Loucy (cell line): ENCODE measurements at regions not wholly inside any gene's neighbourhood (a gene's known extent, or its start where the extent isn't known, plus 50 kb on each side); places are given as distances from the start of the nearest gene placed in this dataset.

Experiments used
- H2AFZ ChIP-seq: fragments of 200-600 bp; sonication (generic); 2 replicates; pipeline ENCODE4 v1.6.0; 2016; ENCODE audit warnings: antibody characterized with exemption, mild to moderate bottlenecking, low read length, moderate library complexity
- H3F3A ChIP-seq: fragments of 200-600 bp; 2 replicates; pipeline ENCODE4 v1.6.0; 2016; ENCODE audit warnings: antibody characterized with exemption, low read depth, mild to moderate bottlenecking
- H3K27me3 ChIP-seq: fragments of 200-600 bp; sonication (generic); 2 replicates; pipeline ENCODE4 v1.6.1; 2014; ENCODE audit warnings: low read length, mild to moderate bottlenecking; ENCODE audit not compliant: insufficient read depth, poor library complexity, severe bottlenecking
- H3K36me3 ChIP-seq: fragments of 200-600 bp; sonication (generic); 2 replicates; pipeline ENCODE4 v1.6.1; 2016; ENCODE audit warnings: low read length; ENCODE audit not compliant: insufficient read depth
- H3K4me1 ChIP-seq: fragments of 200-600 bp; sonication (generic); 2 replicates; pipeline ENCODE4 v1.5.1; 2014; ENCODE audit warnings: low read length, mild to moderate bottlenecking; ENCODE audit not compliant: insufficient read depth, poor library complexity, severe bottlenecking
- H3K4me2 ChIP-seq: fragments of 200-600 bp; sonication (generic); 2 replicates; pipeline ENCODE4 v1.6.0; 2014; ENCODE audit warnings: antibody characterized with exemption, low read length, low read depth, mild to moderate bottlenecking; ENCODE audit not compliant: poor library complexity, severe bottlenecking
- H3K4me3 ChIP-seq: fragments of 200-600 bp; sonication (generic); 2 replicates; pipeline ENCODE4 v1.5.1; 2014; ENCODE audit warnings: low read length, mild to moderate bottlenecking, mixed read lengths; ENCODE audit not compliant: poor library complexity, severe bottlenecking
- H3K79me2 ChIP-seq: fragments of 200-600 bp; sonication (generic); 2 replicates; pipeline ENCODE4 v1.6.1; 2014; ENCODE audit warnings: low read length; ENCODE audit not compliant: insufficient read depth
- H3K9ac ChIP-seq: fragments of 200-600 bp; sonication (generic); 2 replicates; pipeline ENCODE4 v1.6.0; 2014; ENCODE audit warnings: mild to moderate bottlenecking, low read depth, low read length, moderate library complexity; ENCODE audit not compliant: poor library complexity, severe bottlenecking
- H3K9me2 ChIP-seq: fragments of 200-600 bp; sonication (generic); replicated peaks from 2 replicates; pipeline ENCODE4 v1.6.1; 2016; ENCODE audit warnings: low read depth, low read length, mixed read lengths
- H3K9me3 ChIP-seq: fragments of 200-600 bp; sonication (generic); 2 replicates; pipeline ENCODE4 v1.6.1; 2014; ENCODE audit warnings: mild to moderate bottlenecking, antibody characterized with exemption, low read length, low read depth; ENCODE audit not compliant: insufficient read depth
- H4K20me1 ChIP-seq: fragments of 200-600 bp; sonication (generic); 2 replicates; pipeline ENCODE4 v1.6.0; 2014; ENCODE audit warnings: antibody characterized with exemption, low read length, mild to moderate bottlenecking; ENCODE audit not compliant: insufficient read depth, poor library complexity, severe bottlenecking
- CTCF ChIP-seq: fragments of 200-600 bp; sonication (generic); conservative IDR thresholded peaks from 2 replicates; pipeline ENCODE4 v1.5.1; 2014; ENCODE audit warnings: mild to moderate bottlenecking, antibody characterized with exemption, low read length
- EZH2phosphoT487 ChIP-seq: fragments of 200-600 bp; IDR thresholded peaks from 2 replicates; pipeline ENCODE4 v1.6.1; 2018; ENCODE audit warnings: antibody characterized with exemption, mild to moderate bottlenecking, moderate library complexity, borderline replicate concordance

- Histone ChIP-seq H3K9me2 (no peaks in the 10 kb centered on the region), H3K4me2 (no peak overlapping the region), H4K20me1 (no peaks in the 10 kb centered on the region), H3K4me3 (no peak overlapping the region), H2AFZ (no peak overlapping the region), H3K4me1 (no peaks in the 10 kb centered on the region), H3K9ac (no peak overlapping the region), H3K27me3 (no peaks in the 10 kb centered on the region), H3F3A (no peaks in the 10 kb centered on the region), H3K79me2 (no peaks in the 10 kb centered on the region), H3K9me3 (no peaks in the 10 kb centered on the region), H3K36me3 (no peaks in the 10 kb centered on the region)
- TF ChIP-seq EZH2phosphoT487 (no peak), CTCF (no peak)
Measured at GRCh38 chr3:117408811-117409210, 699.2 kb downstream of the TUSC7 start.

DNA sequence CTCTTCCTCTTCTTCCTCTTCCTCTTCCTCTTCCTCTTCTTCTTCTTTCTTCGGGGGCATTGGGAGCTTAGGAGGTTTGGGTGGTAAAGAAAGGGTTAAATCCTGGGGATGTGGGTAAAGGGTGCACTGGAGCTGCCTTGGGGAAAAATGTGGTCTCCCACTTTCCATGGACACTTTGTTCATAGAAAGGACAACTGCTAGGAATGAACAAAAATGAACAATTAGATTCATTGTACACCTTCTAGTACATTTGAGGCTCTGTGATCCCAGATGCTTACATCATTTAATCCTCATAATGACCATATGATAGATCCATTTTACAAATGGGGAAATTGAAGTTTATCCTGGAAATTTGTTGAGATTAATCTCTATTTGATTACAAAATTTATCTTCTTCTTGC is 699.7 kb downstream of the TUSC7 start:
- Histone ChIP-seq H3K27me3 (no peaks in the 10 kb centered on the region), H3K9me2 (no peaks in the 10 kb centered on the region), H3K4me2 (no peak overlapping the region), H3K36me3 (no peaks in the 10 kb centered on the region), H3K4me1 (no peaks in the 10 kb centered on the region), H3F3A (no peaks in the 10 kb centered on the region), H3K79me2 (no peaks in the 10 kb centered on the region), H3K4me3 (no peak overlapping the region), H3K9me3 (no peaks in the 10 kb centered on the region), H3K9ac (no peak overlapping the region), H4K20me1 (no peaks in the 10 kb centered on the region), H2AFZ (no peak overlapping the region)
- TF ChIP-seq CTCF (no peak), EZH2phosphoT487 (no peak)

DNA sequence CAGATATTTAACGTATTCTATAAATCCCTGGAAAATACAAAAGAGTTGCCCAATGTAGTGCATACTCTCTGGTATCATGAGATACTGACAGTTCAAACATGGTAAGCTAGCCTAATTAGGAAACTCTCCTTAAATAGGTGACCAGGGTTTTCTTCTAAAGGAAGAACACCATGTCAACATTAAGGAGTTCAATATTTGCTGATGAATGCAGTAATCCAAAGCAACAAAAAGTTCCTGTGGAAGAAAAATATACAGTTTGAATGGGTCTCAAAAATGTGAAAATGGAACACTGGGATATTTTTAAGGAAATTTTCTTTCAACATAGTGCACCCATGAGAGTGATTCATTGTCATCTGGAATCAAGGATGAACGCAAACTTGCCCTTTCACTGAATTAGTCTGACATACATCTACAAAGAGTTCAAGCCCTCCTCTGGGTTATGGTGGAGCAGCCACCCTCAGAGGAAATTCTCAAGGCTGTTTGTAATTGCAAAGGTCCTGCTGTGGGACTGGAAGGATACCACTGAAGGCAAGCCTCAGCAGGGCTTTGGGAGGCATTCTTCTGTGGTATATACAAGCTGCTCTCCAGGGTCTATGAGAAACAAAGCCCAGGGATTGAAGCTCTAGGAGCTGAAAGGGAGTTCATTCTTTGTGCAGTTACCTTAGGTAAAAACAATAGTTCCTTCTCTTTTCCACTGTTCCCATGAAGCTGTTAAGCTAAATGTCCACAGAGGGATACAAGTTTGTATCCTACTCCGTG is 700.3 kb downstream of the TUSC7 start:
- H3K27me3 ChIP-seq = no peaks in the 10 kb centered on the region
- no peaks in the 10 kb centered on the region for H3K79me2 ChIP-seq
- H3K9me2 ChIP-seq = no peaks in the 10 kb centered on the region
- no peak overlapping the region for H2AFZ ChIP-seq
- no peak overlapping the region for H3K4me3 ChIP-seq
- no peaks in the 10 kb centered on the region for H3K9me3 ChIP-seq
- no peaks in the 10 kb centered on the region for H3K4me1 ChIP-seq
- H3K36me3 ChIP-seq = no peaks in the 10 kb centered on the region
- no peak overlapping the region for H3K9ac ChIP-seq
- no peak overlapping the region for H3K4me2 ChIP-seq
- TF ChIP-seq CTCF (no peak), EZH2phosphoT487 (no peak)
- H3F3A ChIP-seq = no peaks in the 10 kb centered on the region
- no peaks in the 10 kb centered on the region for H4K20me1 ChIP-seq
